GM04504 (cell line): ENCODE measurements at regions not wholly inside any gene's neighbourhood (a gene's known extent, or its start where the extent isn't known, plus 50 kb on each side); places are given as distances from the start of the nearest gene placed in this dataset.
A peak's percentile ranks its signal among the peaks of the same experiment; 100 is the strongest.
"Not testable (repeated sequence)": the region's sequence is repeated elsewhere in the genome, so short reads cannot be mapped to it uniquely, and the experiment has no call there.

ENCODE experiments used
- DNase-seq: peaks from one replicate; pipeline ENCODE4 v3.0.0-alpha.2; 2012; ENCODE audit warnings: low read depth

- peak; percentile 38 for DNase-seq
Measured at GRCh38 chr5:99060306-99061261, 131.8 kb upstream of the CHD1 start.

GRCh38 chr5:99059685-99060084 lies 130.9 kb upstream of the CHD1 start:
- no peak for DNase-seq

GRCh38 chr5:99058466-99058865 lies 129.7 kb upstream of the CHD1 start:
- no peak for DNase-seq

- no peak for DNase-seq
Measured at GRCh38 chr5:99054972-99055371, 126.2 kb upstream of the CHD1 start.

- no peak for DNase-seq
Measured at GRCh38 chr5:99045871-99046270, 117.1 kb upstream of the CHD1 start.

- DNase-seq = not testable (repeated sequence)
Measured at GRCh38 chr5:99043257-99043656, 114.5 kb upstream of the CHD1 start.

- DNase-seq = no peak
Measured at GRCh38 chr5:99037668-99038067, 108.9 kb upstream of the CHD1 start.

- no peak for DNase-seq
Measured at GRCh38 chr5:99035942-99036341, 107.1 kb upstream of the CHD1 start.

- no peak for DNase-seq
Measured at GRCh38 chr5:99034336-99034735, 105.5 kb upstream of the CHD1 start.

- no peak for DNase-seq
Measured at GRCh38 chr5:99033014-99033900, 104.5 kb upstream of the CHD1 start.

GRCh38 chr5:99032234-99033013 lies 103.6 kb upstream of the CHD1 start:
- DNase-seq = peak; percentile 44

- DNase-seq = no peak
Measured at GRCh38 chr5:99030906-99031440, 102.2 kb upstream of the CHD1 start.

- DNase-seq = no peak
Measured at GRCh38 chr5:99029172-99029571, 100.4 kb upstream of the CHD1 start.

GRCh38 chr5:99028170-99028569 lies 99.4 kb upstream of the CHD1 start:
- not testable (repeated sequence) for DNase-seq

GRCh38 chr5:99025298-99026045 lies 96.7 kb upstream of the CHD1 start:
- no peak for DNase-seq

- no peak for DNase-seq
Measured at GRCh38 chr5:99023330-99023729, 94.5 kb upstream of the CHD1 start.

GRCh38 chr5:99022250-99022649 lies 93.4 kb upstream of the CHD1 start:
- DNase-seq = no peak

- DNase-seq = no peak
Measured at GRCh38 chr5:99020698-99021048, 91.9 kb upstream of the CHD1 start.

- peak; percentile 90 for DNase-seq
Measured at GRCh38 chr5:99019812-99020697, 91.2 kb upstream of the CHD1 start.

- DNase-seq = peak; percentile 28
Measured at GRCh38 chr5:99019254-99019653, 90.4 kb upstream of the CHD1 start.
